ENCODE measurements at regions not wholly inside any gene's neighbourhood (a gene's known extent, or its start where the extent isn't known, plus 50 kb on each side); places are given as distances from the start of the nearest gene placed in this dataset.

- Histone ChIP-seq H3K27me3 (ENCODE audit: insufficient read depth, low read length) (no peaks in the 10 kb centered on the region), H3K79me2 (ENCODE audit: control insufficient read depth, insufficient read depth, low read length, unreplicated experiment) (peaks cover 7% of the 10 kb centered on the region), H3K4me1 (ENCODE audit: control insufficient read depth, insufficient read depth, low read length, unreplicated experiment) (peaks cover 35% of the 10 kb centered on the region), H3K4me3 (ENCODE audit: low read depth, low read length) (peak overlapping the region; percentile 62), H3K36me3 (ENCODE audit: insufficient read depth, low read length) (peaks cover 22% of the 10 kb centered on the region; the same call in 1 of the 2 replicates), H3K27ac (ENCODE audit: low read depth, low read length) (peak overlapping the region; percentile 93), H2AFZ (ENCODE audit: low read length, unreplicated experiment) (no peak overlapping the region)
Observed at GRCh38 chr12:124423761-124424515, 129.0 kb downstream of the RFLNA start.

DNA sequence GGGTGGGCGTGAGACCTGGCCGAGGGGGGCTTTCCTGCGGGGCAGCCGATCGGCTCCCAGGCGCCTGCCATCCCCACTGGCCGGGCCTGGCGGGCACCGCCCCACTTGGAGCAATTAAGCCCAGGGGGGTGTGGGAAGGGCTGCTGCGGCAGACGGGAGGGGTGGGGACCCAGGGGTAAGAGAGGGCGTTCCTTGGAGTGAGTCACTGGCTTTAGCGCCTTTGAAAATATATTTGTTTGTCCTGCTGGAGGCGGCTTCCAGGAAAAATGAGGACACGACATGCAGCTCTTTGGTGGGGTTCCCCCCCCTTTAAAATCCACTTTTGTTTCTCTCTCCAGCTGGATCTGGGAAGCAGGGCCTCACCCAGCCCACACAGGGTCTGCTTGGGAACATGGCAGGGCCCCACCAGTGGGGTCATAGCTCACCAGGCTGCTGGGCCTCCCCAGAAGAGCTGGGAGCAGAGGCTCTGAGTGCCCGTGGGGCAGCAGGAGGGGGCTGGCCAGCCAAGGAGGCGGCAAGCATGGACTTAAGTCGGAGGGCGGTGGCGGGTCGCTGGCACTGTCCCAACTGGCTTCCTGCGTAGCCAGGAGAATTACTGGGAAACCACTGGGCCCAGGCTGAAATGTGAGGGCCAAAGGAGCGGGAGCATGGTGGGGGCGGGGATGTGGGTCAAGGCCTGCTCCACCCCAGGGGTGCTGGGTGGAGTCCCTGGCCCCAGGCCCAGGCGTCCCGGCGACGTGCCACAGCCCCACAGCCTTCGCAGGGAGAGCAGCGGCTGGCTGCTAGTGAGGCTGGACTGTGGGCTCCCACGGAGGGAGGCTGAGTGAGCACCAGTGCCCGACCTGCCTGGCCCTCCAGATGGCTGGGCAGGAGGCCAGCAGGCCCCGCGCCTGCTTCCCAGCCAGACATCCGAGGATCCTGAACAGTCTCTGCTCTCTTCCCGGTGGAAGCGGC lies 128.0 kb downstream of the RFLNA start:
- Histone ChIP-seq H3K36me3 (ENCODE audit: insufficient read depth, low read length) (peaks cover 29% of the 10 kb centered on the region; the same call in 1 of the 2 replicates), H3K27me3 (ENCODE audit: insufficient read depth, low read length) (no peaks in the 10 kb centered on the region), H3K27ac (ENCODE audit: low read depth, low read length) (peak overlapping the region; percentile 93), H2AFZ (ENCODE audit: low read length, unreplicated experiment) (no peak overlapping the region), H3K4me3 (ENCODE audit: low read depth, low read length) (peak overlapping the region; percentile 62), H3K4me1 (ENCODE audit: control insufficient read depth, insufficient read depth, low read length, unreplicated experiment) (peaks cover 24% of the 10 kb centered on the region), H3K79me2 (ENCODE audit: control insufficient read depth, insufficient read depth, low read length, unreplicated experiment) (peaks cover 7% of the 10 kb centered on the region)

- H2AFZ ChIP-seq (ENCODE audit: low read length, unreplicated experiment) = no peak overlapping the region
- H3K27me3 ChIP-seq (ENCODE audit: insufficient read depth, low read length) = no peaks in the 10 kb centered on the region
- peak overlapping the region; percentile 93 for H3K27ac ChIP-seq (ENCODE audit: low read depth, low read length)
- H3K4me1 ChIP-seq (ENCODE audit: control insufficient read depth, insufficient read depth, low read length, unreplicated experiment) = peaks cover 17% of the 10 kb centered on the region
- H3K79me2 ChIP-seq (ENCODE audit: control insufficient read depth, insufficient read depth, low read length, unreplicated experiment) = peaks cover 8% of the 10 kb centered on the region
- peaks cover 35% of the 10 kb centered on the region for H3K36me3 ChIP-seq (ENCODE audit: insufficient read depth, low read length)
- H3K4me3 ChIP-seq (ENCODE audit: low read depth, low read length) = peak overlapping the region; percentile 62
Observed at GRCh38 chr12:124422142-124422569, 127.3 kb downstream of the RFLNA start.

DNA sequence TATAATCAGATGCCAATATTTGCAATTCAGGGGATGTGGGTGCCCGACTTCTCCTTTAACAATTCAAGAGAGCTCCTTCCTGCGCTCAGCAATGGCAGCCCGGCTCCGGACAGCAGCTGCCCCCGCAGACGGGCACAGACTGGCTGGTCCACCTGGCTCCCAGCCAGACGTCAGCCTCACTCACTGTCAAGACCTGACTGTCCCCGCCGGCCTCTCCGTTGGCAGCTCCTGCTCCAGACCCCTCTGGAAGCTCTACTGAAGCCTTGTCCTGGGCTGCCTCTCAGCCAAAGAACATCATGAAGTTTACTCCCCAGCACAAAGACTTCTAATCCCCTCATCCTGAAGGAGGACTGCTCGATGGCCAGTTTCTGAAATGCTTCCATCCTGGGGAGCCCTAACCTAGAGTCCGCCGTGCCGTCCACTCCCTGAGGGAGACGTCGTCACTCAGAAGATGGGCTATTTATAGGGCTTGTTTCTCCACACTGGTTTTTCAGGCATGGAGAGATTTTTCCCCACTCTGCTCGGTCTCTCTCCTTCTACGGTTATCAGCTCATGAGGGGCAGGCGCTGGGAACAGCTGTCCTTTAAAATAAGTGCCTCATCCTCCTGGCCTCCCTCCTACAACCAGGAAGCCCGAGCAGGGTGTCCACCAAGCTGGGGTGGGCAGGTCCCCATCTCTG lies 126.2 kb downstream of the RFLNA start:
- Histone ChIP-seq H2AFZ (ENCODE audit: low read length, unreplicated experiment) (no peak overlapping the region), H3K4me1 (ENCODE audit: control insufficient read depth, insufficient read depth, low read length, unreplicated experiment) (peaks cover 17% of the 10 kb centered on the region), H3K27ac (ENCODE audit: low read depth, low read length) (no peak overlapping the region), H3K79me2 (ENCODE audit: control insufficient read depth, insufficient read depth, low read length, unreplicated experiment) (peaks cover 11% of the 10 kb centered on the region), H3K36me3 (ENCODE audit: insufficient read depth, low read length) (peaks cover 35% of the 10 kb centered on the region), H3K27me3 (ENCODE audit: insufficient read depth, low read length) (no peaks in the 10 kb centered on the region), H3K4me3 (ENCODE audit: low read depth, low read length) (no peak overlapping the region; the same call in 1 of the 2 replicates)

GRCh38 chr12:124420041-124420995 lies 125.4 kb downstream of the RFLNA start:
- no peak overlapping the region for H2AFZ ChIP-seq (ENCODE audit: low read length, unreplicated experiment)
- no peaks in the 10 kb centered on the region for H3K27me3 ChIP-seq (ENCODE audit: insufficient read depth, low read length)
- H3K36me3 ChIP-seq (ENCODE audit: insufficient read depth, low read length) = peaks cover 35% of the 10 kb centered on the region
- peaks cover 17% of the 10 kb centered on the region for H3K4me1 ChIP-seq (ENCODE audit: control insufficient read depth, insufficient read depth, low read length, unreplicated experiment)
- no peak overlapping the region for H3K4me3 ChIP-seq (ENCODE audit: low read depth, low read length)
- H3K27ac ChIP-seq (ENCODE audit: low read depth, low read length) = no peak overlapping the region
- peaks cover 11% of the 10 kb centered on the region for H3K79me2 ChIP-seq (ENCODE audit: control insufficient read depth, insufficient read depth, low read length, unreplicated experiment)

GRCh38 chr12:124419292-124420040 lies 124.6 kb downstream of the RFLNA start:
- H3K79me2 ChIP-seq (ENCODE audit: control insufficient read depth, insufficient read depth, low read length, unreplicated experiment) = peaks cover 11% of the 10 kb centered on the region
- no peak overlapping the region for H2AFZ ChIP-seq (ENCODE audit: low read length, unreplicated experiment)
- H3K4me1 ChIP-seq (ENCODE audit: control insufficient read depth, insufficient read depth, low read length, unreplicated experiment) = peaks cover 17% of the 10 kb centered on the region
- no peaks in the 10 kb centered on the region for H3K27me3 ChIP-seq (ENCODE audit: insufficient read depth, low read length)
- no peak overlapping the region for H3K4me3 ChIP-seq (ENCODE audit: low read depth, low read length)
- no peak overlapping the region for H3K27ac ChIP-seq (ENCODE audit: low read depth, low read length)
- peaks cover 35% of the 10 kb centered on the region for H3K36me3 ChIP-seq (ENCODE audit: insufficient read depth, low read length)

DNA sequence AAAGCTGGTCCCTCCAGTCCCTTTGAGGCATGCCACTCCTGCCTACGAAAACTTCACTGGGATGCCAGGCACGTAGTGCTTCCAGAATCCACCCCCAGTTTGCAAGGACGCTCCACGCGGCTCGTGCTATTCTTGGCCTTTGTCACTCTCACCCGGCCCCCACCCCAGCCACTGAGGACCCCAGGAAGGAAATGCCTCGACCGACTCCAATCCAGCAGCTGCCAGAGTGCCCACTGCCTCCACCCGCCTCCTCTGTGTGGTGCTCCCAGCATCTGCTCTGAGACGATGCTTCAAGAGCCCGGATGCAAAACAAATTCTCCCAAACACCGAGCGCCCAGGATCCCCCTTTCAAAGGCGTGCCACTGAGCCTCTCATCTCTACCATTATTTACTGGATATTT lies 123.9 kb downstream of the RFLNA start:
- Histone ChIP-seq H3K79me2 (ENCODE audit: control insufficient read depth, insufficient read depth, low read length, unreplicated experiment) (peaks cover 15% of the 10 kb centered on the region), H3K27me3 (ENCODE audit: insufficient read depth, low read length) (no peaks in the 10 kb centered on the region), H3K4me3 (ENCODE audit: low read depth, low read length) (no peak overlapping the region), H3K4me1 (ENCODE audit: control insufficient read depth, insufficient read depth, low read length, unreplicated experiment) (peaks cover 17% of the 10 kb centered on the region), H3K27ac (ENCODE audit: low read depth, low read length) (no peak overlapping the region), H3K36me3 (ENCODE audit: insufficient read depth, low read length) (peaks cover 31% of the 10 kb centered on the region), H2AFZ (ENCODE audit: low read length, unreplicated experiment) (no peak overlapping the region)

DNA sequence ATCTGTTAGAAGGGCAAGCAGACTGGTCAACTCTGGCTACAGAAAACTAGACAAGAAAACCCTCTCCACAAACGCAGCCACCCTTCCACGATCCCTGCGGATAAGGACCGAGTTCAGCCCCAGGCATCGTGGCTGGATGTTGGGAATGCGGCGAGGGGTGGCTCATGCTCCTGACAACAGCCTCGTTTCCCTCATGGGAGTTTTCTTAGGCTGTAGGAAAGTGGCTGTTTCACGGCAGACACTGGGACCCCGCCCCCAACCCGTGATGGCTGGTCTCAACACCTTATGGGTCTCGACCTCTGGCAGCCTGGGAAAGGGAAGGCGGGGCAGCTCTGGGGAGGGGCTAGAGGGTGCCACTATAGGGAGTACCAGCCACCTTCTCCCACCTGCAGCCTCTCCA lies 123.3 kb downstream of the RFLNA start:
- Histone ChIP-seq H3K27ac (ENCODE audit: low read depth, low read length) (no peak overlapping the region), H2AFZ (ENCODE audit: low read length, unreplicated experiment) (no peak overlapping the region), H3K27me3 (ENCODE audit: insufficient read depth, low read length) (no peaks in the 10 kb centered on the region), H3K79me2 (ENCODE audit: control insufficient read depth, insufficient read depth, low read length, unreplicated experiment) (peaks cover 15% of the 10 kb centered on the region), H3K4me3 (ENCODE audit: low read depth, low read length) (no peak overlapping the region), H3K4me1 (ENCODE audit: control insufficient read depth, insufficient read depth, low read length, unreplicated experiment) (peaks cover 12% of the 10 kb centered on the region), H3K36me3 (ENCODE audit: insufficient read depth, low read length) (peaks cover 29% of the 10 kb centered on the region)
